Left ventricle myocardium superior (tissue), 1 donor: ENCODE measurements at regions not wholly inside any gene's neighbourhood (a gene's known extent, or its start where the extent isn't known, plus 50 kb on each side); places are given as distances from the start of the nearest gene placed in this dataset.

Source experiments
- ATAC-seq: fragments of 200-7000 bp; cut with Tn5 transposase; one replicate; pipeline ENCODE4 v1.9.1; 2020; ENCODE audit warnings: mild to moderate bottlenecking, moderate library complexity
- DNase-seq: peaks from one replicate; pipeline ENCODE4 v3.0.0-alpha.2; 2020
- intact Hi-C: fragments of 100-400 bp; cut with micrococcal nuclease; formaldehyde crosslinking; loops from one replicate; pipeline ENCODE4 v1.11.0; 2022
- donor health status: DM: no; HTN: yes; CAD: no; lungs with severe emphysema.

- ATAC-seq (no peak), DNase-seq (no peak)
- intact Hi-C loops, result no loop called here
These were observed 117.2 kb upstream of the NCK2 start for GRCh38 chr2:105627534-105627933.

GRCh38 chr2:105626966-105627340 is 117.8 kb upstream of the NCK2 start:
- no peak for ATAC-seq
- intact Hi-C loops, result no loop called here
- no peak for DNase-seq

- no peak for DNase-seq
- ATAC-seq, result no peak
- intact Hi-C loops, result no loop called here
These were observed 118.3 kb upstream of the NCK2 start for GRCh38 chr2:105626212-105626965.

- ATAC-seq, result no peak
- no peak for DNase-seq
- intact Hi-C loops, result no loop called here
These were observed 119.1 kb upstream of the NCK2 start for GRCh38 chr2:105625632-105626031.

- intact Hi-C loops, result no loop called here
- ATAC-seq, result no peak
- no peak for DNase-seq
These were observed 123.7 kb upstream of the NCK2 start for GRCh38 chr2:105621038-105621437.

GRCh38 chr2:105618351-105618659 is 126.4 kb upstream of the NCK2 start:
- intact Hi-C loops, result no loop called here
- DNase-seq (no peak), ATAC-seq (no peak)

GRCh38 chr2:105617631-105618350 is 126.9 kb upstream of the NCK2 start:
- intact Hi-C loops, result no loop called here
- DNase-seq (no peak), ATAC-seq (peak; percentile 79)

- ATAC-seq, result no peak
- intact Hi-C loops, result no loop called here
These were observed 129.4 kb upstream of the NCK2 start for GRCh38 chr2:105615305-105615704.

GRCh38 chr2:105611811-105612424 is 132.8 kb upstream of the NCK2 start:
- DNase-seq (no peak), ATAC-seq (no peak)
- intact Hi-C loops, result no loop called here

More at GRCh38 chr2:105615305-105615704, 129.4 kb upstream of the NCK2 start:
- no peak for DNase-seq

GRCh38 chr2:105611333-105611637 is 133.4 kb upstream of the NCK2 start:
- ATAC-seq, result no peak
- intact Hi-C loops, result no loop called here
- DNase-seq, result no peak

GRCh38 chr2:105610576-105611332 is 134.0 kb upstream of the NCK2 start:
- ATAC-seq, result no peak
- no peak for DNase-seq
- intact Hi-C loops, result no loop called here

- DNase-seq (no peak), ATAC-seq (no peak)
- intact Hi-C loops, result no loop called here
These were observed 134.8 kb upstream of the NCK2 start for GRCh38 chr2:105609746-105610402.

- peak; percentile 90 for ATAC-seq
- peak; percentile 49 for DNase-seq
- intact Hi-C loops, result no loop called here
These were observed 136.7 kb upstream of the NCK2 start for GRCh38 chr2:105607920-105608504.

- ATAC-seq (no peak), DNase-seq (no peak)
- intact Hi-C loops, result no loop called here
These were observed 138.6 kb upstream of the NCK2 start for GRCh38 chr2:105606081-105606480.

GRCh38 chr2:105604938-105605337 is 139.8 kb upstream of the NCK2 start:
- intact Hi-C loops, result no loop called here
- no peak for DNase-seq
- ATAC-seq, result peak; percentile 86

GRCh38 chr2:105600949-105601794 is 143.5 kb upstream of the NCK2 start:
- no peak for DNase-seq
- ATAC-seq, result no peak
- intact Hi-C loops, result no loop called here

- intact Hi-C loops, result no loop called here
- ATAC-seq, result no peak
- DNase-seq, result no peak
These were observed 144.1 kb upstream of the NCK2 start for GRCh38 chr2:105600602-105600948.

GRCh38 chr2:105600037-105600442 is 144.7 kb upstream of the NCK2 start:
- no peak for ATAC-seq
- no peak for DNase-seq
- intact Hi-C loops, result no loop called here
